ENCODE measurements at regions not wholly inside any gene's neighbourhood (a gene's known extent, or its start where the extent isn't known, plus 50 kb on each side); places are given as distances from the start of the nearest gene placed in this dataset.

GRCh38 chr14:53893374-53893773, 63.3 kb downstream of the BMP4 start:
- TF ChIP-seq POLR2A (IDR thresholded peaks at IDR 0.05) (no peak), CTCF (IDR thresholded peaks at IDR 0.05) (no peak), POLR2AphosphoS5 (IDR thresholded peaks at IDR 0.05) (no peak), EP300 (IDR thresholded peaks at IDR 0.05) (no peak)
